Activated CD4-positive, alpha-beta T cell treated with anti-CD3 and anti-CD28 coated beads, Interleukin-2, amount 50 U/mL, for 4 hours (primary cell): ENCODE measurements at regions not wholly inside any gene's neighbourhood (a gene's known extent, or its start where the extent isn't known, plus 50 kb on each side); places are given as distances from the start of the nearest gene placed in this dataset.
"Not testable (repeated sequence)": the region's sequence is repeated elsewhere in the genome, so short reads cannot be mapped to it uniquely, and the experiment has no call there.

Source experiments
- DNase-seq, 2 experiments: peaks; one replicate each; pipeline ENCODE4 v3.0.0-alpha.2; 2020

DNA sequence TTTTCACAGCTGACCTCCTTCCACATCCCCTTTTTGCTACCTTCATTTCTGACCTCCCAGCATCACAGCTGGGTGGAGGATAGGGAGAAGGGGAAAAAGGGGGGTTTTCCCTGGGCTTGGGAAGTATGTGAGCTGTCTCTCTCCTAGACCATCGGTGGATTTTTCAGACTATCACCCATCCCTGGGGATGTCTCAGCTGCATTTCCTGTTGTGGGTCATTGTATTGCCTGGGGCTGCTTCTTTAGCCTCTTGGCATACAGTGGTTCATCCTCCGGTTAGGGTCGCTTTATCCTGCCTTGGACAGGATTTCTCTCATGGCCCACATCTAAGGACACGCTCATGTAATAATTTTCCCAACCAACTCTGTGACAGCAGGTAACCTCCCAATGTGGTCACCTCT, 142.5 kb upstream of the ARG1 start:
- DNase-seq, result no peak

GRCh38 chr6:131431718-131432117, 141.3 kb upstream of the ARG1 start:
- DNase-seq, result no peak

DNA sequence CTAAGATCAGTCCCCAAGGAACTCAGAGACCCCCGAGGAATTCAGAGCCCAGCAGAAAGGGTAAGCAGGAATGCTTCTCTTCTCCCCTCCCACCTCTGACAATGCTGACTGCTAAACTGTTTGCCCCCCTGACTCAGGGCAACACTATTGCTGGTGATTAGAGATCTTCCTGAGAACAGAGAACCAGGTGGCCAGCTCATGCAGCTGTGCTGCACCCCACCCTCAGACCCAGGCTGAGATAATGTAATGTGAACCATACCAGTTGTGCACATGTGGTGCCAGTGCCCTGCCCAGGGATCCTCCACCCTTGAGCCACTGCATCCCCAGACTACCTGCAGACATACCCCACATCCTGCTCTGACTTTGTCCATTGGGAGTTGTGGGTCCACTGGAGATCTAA, 139.1 kb upstream of the ARG1 start:
- DNase-seq, result no peak

GRCh38 chr6:131436358-131436757, 136.7 kb upstream of the ARG1 start:
- DNase-seq, result no peak

GRCh38 chr6:131443014-131443413, 130.0 kb upstream of the ARG1 start:
- DNase-seq, result no peak

GRCh38 chr6:131443514-131443913, 129.5 kb upstream of the ARG1 start:
- DNase-seq, result peak in 1 of 2 experiments; percentile 6

GRCh38 chr6:131445356-131445755, 127.7 kb upstream of the ARG1 start:
- DNase-seq, result not testable (repeated sequence)

GRCh38 chr6:131450861-131451260, 122.2 kb upstream of the ARG1 start:
- DNase-seq, result no peak

GRCh38 chr6:131451321-131452144, 121.5 kb upstream of the ARG1 start:
- peak in 1 of 2 experiments; percentile 8 for DNase-seq

GRCh38 chr6:131453803-131454202, 119.2 kb upstream of the ARG1 start:
- DNase-seq, result no peak

DNA sequence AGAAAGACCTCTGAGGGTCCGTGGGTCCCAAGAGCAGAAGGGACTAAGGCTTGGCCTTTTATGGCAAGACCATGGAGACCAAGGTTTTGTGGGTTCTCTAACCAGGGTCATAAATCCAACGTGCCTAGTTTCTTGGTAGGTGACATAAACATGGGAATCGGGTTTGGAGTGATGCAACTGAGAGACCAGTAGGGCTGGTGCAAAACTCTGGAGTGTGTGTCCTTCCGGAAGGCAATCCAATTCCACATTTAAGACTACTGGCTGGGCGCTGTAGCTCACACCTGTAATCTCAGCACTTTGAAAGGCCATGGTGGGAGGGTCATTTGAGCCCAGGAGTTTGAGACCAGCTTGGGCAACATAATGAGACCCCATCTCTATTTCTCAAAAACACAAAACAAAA, 116.5 kb upstream of the ARG1 start:
- no peak for DNase-seq

- DNase-seq, result no peak
Observed at GRCh38 chr6:131459005-131459404, 114.0 kb upstream of the ARG1 start.

DNA sequence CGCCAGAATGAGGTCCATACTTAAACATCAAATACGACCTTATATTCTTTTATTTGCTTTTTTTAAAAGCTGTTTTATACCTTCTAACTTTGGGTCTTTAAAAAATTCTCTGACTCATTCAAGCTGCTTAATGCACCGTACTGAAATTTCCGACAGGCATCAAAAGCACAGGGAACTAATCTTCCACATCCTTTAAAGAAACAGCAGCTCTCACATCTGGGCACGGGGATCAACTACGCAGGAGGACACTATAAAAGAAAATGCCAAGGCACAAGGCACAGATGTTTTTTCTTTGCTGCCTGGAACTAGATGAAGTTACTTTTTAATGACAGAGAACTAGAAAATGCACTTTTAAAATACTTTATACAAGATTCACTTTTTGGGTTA, 112.4 kb upstream of the ARG1 start:
- no peak for DNase-seq

GRCh38 chr6:131469130-131469529, 103.9 kb upstream of the ARG1 start:
- DNase-seq, result no peak

DNA sequence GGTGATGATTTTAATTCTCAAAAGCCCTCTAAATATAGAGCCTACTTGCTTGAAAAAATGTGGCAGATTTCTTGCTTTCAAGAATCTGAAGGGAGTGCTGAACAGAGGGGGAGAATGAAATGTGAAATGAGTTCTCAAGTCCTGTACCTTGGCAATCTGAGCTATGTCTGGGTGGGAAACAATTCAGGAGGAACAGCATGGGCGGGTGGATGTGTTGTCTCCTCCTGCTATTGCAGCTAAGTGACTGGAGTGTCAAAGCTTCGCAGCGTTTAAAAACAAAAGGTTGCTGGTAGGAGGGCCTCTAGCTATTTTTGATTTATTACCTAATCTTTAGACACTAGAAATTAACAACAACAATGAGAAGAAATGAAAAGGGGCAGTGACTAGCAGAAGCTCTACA, 102.5 kb upstream of the ARG1 start:
- DNase-seq, result no peak

GRCh38 chr6:131471331-131471730, 101.7 kb upstream of the ARG1 start:
- DNase-seq, result no peak

DNA sequence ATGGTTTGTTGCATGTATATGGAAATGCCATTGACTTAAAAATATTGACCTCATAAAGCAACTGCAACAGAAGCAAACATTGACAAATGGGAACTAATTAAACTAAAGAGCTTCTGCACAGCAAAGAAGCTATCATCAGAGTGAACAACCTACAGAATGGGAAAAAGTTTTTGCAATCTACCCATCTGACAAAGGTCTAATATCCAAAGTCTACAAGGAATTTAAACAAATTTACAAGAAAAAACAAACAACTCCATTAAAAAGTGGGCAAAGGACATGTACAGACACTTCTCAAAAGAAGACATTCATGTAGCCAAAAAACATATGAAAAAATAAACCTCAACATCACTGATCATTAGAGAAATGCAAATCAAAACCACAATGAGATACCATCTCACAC, 99.7 kb upstream of the ARG1 start:
- not testable (repeated sequence) for DNase-seq

- DNase-seq, result no peak
Observed at GRCh38 chr6:131476362-131476761, 96.7 kb upstream of the ARG1 start.

DNA sequence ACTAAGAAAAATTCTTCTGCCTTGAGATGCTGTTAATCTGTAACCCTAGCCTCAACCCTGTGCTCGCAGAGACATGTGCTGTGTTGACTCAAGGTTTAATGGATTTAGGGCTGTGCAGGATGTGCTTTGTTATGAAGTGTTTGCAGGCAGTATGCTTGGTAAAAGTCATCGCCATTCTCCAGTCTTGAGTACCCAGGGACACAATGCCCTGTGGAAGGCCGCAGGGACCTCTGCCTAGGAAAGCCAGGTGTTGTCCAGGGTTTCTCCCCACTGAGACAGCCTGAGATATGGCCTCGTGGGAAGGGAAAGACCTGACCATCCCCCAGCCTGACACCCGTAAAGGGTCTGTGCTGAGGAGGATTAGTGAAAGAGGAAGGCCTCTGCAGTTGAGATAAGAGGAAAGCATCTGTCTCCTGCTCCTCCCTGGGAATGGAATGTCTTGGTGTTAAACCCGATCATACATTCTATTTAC, 94.2 kb upstream of the ARG1 start:
- DNase-seq, result not testable (repeated sequence)

- no peak for DNase-seq
Observed at GRCh38 chr6:131486608-131487007, 86.4 kb upstream of the ARG1 start.

GRCh38 chr6:131488780-131489179, 84.2 kb upstream of the ARG1 start:
- no peak for DNase-seq

- no peak for DNase-seq
Observed at GRCh38 chr6:131490441-131490840, 82.6 kb upstream of the ARG1 start.

- no peak for DNase-seq
Observed at GRCh38 chr6:131492932-131493573, 80.0 kb upstream of the ARG1 start.

DNA sequence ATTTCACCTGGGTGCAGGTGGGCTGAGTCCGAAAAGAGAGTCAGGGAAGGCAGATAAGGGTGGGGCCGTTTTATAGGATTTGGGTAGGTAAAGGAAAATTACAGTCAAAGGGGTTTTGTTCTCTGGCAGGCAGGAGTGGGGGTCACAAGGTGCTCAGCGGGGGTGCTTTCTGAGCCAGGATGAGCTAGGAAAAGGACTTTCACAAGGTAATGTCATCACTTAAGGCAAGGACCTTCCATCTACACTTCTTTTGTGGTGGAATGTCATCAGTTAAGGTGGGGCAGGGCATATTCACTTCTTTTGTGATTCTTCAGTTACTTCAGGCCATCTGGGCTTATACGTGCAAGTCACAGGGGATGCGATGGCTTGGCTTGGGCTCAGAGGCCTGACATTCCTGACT, 68.6 kb upstream of the ARG1 start:
- not testable (repeated sequence) for DNase-seq
